Trophoblast cell (in vitro differentiated cells and primary cell): ENCODE measurements at regions not wholly inside any gene's neighbourhood (a gene's known extent, or its start where the extent isn't known, plus 50 kb on each side); places are given as distances from the start of the nearest gene placed in this dataset.

ENCODE experiments used
- DNase-seq, 2 donors: peaks; one replicate each; pipeline ENCODE4 v3.0.0-alpha.2; 2016
- H2AFZ ChIP-seq: 2 replicates; pipeline ENCODE4 v1.6.1; 2013; ENCODE audit warnings: low read length, moderate library complexity, mild to moderate bottlenecking; ENCODE audit not compliant: insufficient read depth, poor library complexity
- H2AK5ac ChIP-seq: 2 replicates; pipeline ENCODE4 v1.6.1; 2013; ENCODE audit warnings: mild to moderate bottlenecking, low read length
- H2BK120ac ChIP-seq: 2 replicates; pipeline ENCODE4 v1.6.1; 2013; ENCODE audit warnings: low read length, mild to moderate bottlenecking, moderate library complexity; ENCODE audit not compliant: insufficient read depth, poor library complexity
- H2BK12ac ChIP-seq: 2 replicates; pipeline ENCODE4 v1.6.1; 2013; ENCODE audit warnings: mild to moderate bottlenecking, low read length, moderate library complexity
- H2BK5ac ChIP-seq: 2 replicates; pipeline ENCODE4 v1.6.1; 2013; ENCODE audit warnings: low read length, low read depth, moderate library complexity, mild to moderate bottlenecking; ENCODE audit not compliant: poor library complexity
- H3K14ac ChIP-seq: 2 replicates; pipeline ENCODE4 v1.6.1; 2013; ENCODE audit warnings: mild to moderate bottlenecking, low read length
- H3K18ac ChIP-seq: 2 replicates; pipeline ENCODE4 v1.6.1; 2013; ENCODE audit warnings: mild to moderate bottlenecking, low read length
- H3K23ac ChIP-seq: 2 replicates; pipeline ENCODE4 v1.6.1; 2013; ENCODE audit warnings: low read length
- H3K27ac ChIP-seq: 2 replicates; pipeline ENCODE4 v1.5.1; 2013; ENCODE audit warnings: low read depth, mild to moderate bottlenecking, inconsistent platforms, low read length, moderate library complexity
- H3K27me3 ChIP-seq: 2 replicates; pipeline ENCODE4 v1.6.1; 2013; ENCODE audit warnings: inconsistent platforms, mild to moderate bottlenecking, low read length, moderate library complexity; ENCODE audit not compliant: insufficient read depth
- H3K36me3 ChIP-seq, 2 experiments: 1 replicate in 1 of 2; 2 replicates in 1 of 2; pipeline ENCODE4 v1.6.1; 2013; ENCODE audit warnings: low read length in 2 of 2, mild to moderate bottlenecking in 2 of 2, moderate library complexity in 1 of 2; ENCODE audit not compliant: insufficient read depth in 2 of 2, control insufficient read depth in 1 of 2
- H3K4ac ChIP-seq: 2 replicates; pipeline ENCODE4 v1.6.1; 2013; ENCODE audit warnings: low read depth, mild to moderate bottlenecking, low read length, moderate library complexity
- H3K4me1 ChIP-seq, 2 experiments: 1 replicate in 1 of 2; 2 replicates in 1 of 2; pipeline ENCODE4 v1.6.1; 2013; ENCODE audit warnings: low read length in 2 of 2, mild to moderate bottlenecking in 2 of 2, moderate library complexity in 1 of 2; ENCODE audit not compliant: insufficient read depth in 2 of 2, control insufficient read depth in 1 of 2
- H3K4me2 ChIP-seq: 2 replicates; pipeline ENCODE4 v1.6.1; 2013; ENCODE audit warnings: inconsistent platforms, mild to moderate bottlenecking, low read length, moderate library complexity
- H3K4me3 ChIP-seq: 2 replicates; pipeline ENCODE4 v1.5.1; 2013; ENCODE audit warnings: mild to moderate bottlenecking, low read depth, low read length, inconsistent platforms
- H3K79me1 ChIP-seq: one replicate; pipeline ENCODE4 v1.6.1; 2013; ENCODE audit warnings: low read length
- H3K79me2 ChIP-seq: 2 replicates; pipeline ENCODE4 v1.6.1; 2013; ENCODE audit warnings: low read length, mild to moderate bottlenecking; ENCODE audit not compliant: control insufficient read depth, insufficient read depth, poor library complexity
- H3K9ac ChIP-seq: 2 replicates; pipeline ENCODE4 v1.6.1; 2013; ENCODE audit warnings: mild to moderate bottlenecking, low read length
- H3K9me3 ChIP-seq: 2 replicates; pipeline ENCODE4 v1.6.1; 2013; ENCODE audit warnings: low read depth, mild to moderate bottlenecking, control low read depth, inconsistent platforms, low read length; ENCODE audit not compliant: insufficient read depth
- H4K12ac ChIP-seq: 2 replicates; pipeline ENCODE4 v1.6.1; 2013; ENCODE audit warnings: low read depth, mild to moderate bottlenecking, low read length, moderate library complexity
- H4K8ac ChIP-seq: 2 replicates; pipeline ENCODE4 v1.6.1; 2013; ENCODE audit warnings: low read depth, mild to moderate bottlenecking, low read length, moderate library complexity
- H4K91ac ChIP-seq: one replicate; pipeline ENCODE4 v1.6.1; 2013; ENCODE audit warnings: low read depth, mild to moderate bottlenecking, low read length, moderate library complexity
- WGBS: extraction: QIAGEN DNeasy Blood & Tissue Kit; methylation state at CpG from one replicate; pipeline ENCODE4 v1.1.7; 2013; ENCODE audit warnings: missing lambda C conversion rate; ENCODE audit not compliant: insufficient read length, insufficient coverage; ENCODE audit errors: extremely low coverage; 5-methylcytosine and 5-hydroxymethylcytosine counted together

- Histone ChIP-seq H3K23ac (no peak overlapping the region), H2BK120ac (no peak overlapping the region), H2BK5ac (no peak overlapping the region), H4K8ac (no peak overlapping the region), H3K9ac (no peak overlapping the region), H3K27me3 (no peaks in the 10 kb centered on the region), H3K4me1 (peaks cover 0 to 2% of the 10 kb centered on the region in 2 experiments), H3K14ac (no peak overlapping the region), H3K79me1 (peaks cover 2% of the 10 kb centered on the region), H4K12ac (no peak overlapping the region), H2AFZ (no peak overlapping the region), H3K27ac (no peak overlapping the region), H3K79me2 (no peaks in the 10 kb centered on the region), H2BK12ac (no peak overlapping the region), H3K9me3 (no peaks in the 10 kb centered on the region), H2AK5ac (no peak overlapping the region), H3K4me2 (no peak overlapping the region), H3K18ac (no peak overlapping the region), H3K4me3 (no peak overlapping the region), H3K36me3 (no peaks in the 10 kb centered on the region), H3K4ac (no peak overlapping the region), H4K91ac (no peak overlapping the region)
- WGBS = no CpG with 5 or more reads among the region's 3 CpGs
- no peak for DNase-seq
Measured at GRCh38 chr7:24478137-24478655, 95.1 kb upstream of the PALS2 start.

GRCh38 chr7:24480501-24480900 lies 92.8 kb upstream of the PALS2 start:
- no peak overlapping the region for H3K14ac ChIP-seq
- H3K18ac ChIP-seq = no peak overlapping the region
- H4K12ac ChIP-seq = no peak overlapping the region
- no peak overlapping the region for H3K9ac ChIP-seq
- no peak for DNase-seq
- no peak overlapping the region for H3K4me3 ChIP-seq
- H3K4me2 ChIP-seq = no peak overlapping the region
- no peak overlapping the region for H2AK5ac ChIP-seq
- H3K79me1 ChIP-seq = peaks cover 2% of the 10 kb centered on the region
- no peak overlapping the region for H3K4ac ChIP-seq
- H3K79me2 ChIP-seq = no peaks in the 10 kb centered on the region
- no peak overlapping the region for H2BK120ac ChIP-seq
- H2BK5ac ChIP-seq = no peak overlapping the region
- no peak overlapping the region for H2AFZ ChIP-seq
- H3K9me3 ChIP-seq = no peaks in the 10 kb centered on the region
- no peaks in the 10 kb centered on the region for H3K27me3 ChIP-seq
- no peaks in the 10 kb centered on the region for H3K36me3 ChIP-seq
- WGBS = no CpG with 5 or more reads among the region's 5 CpGs
- no peak overlapping the region for H3K23ac ChIP-seq
- no peak overlapping the region for H2BK12ac ChIP-seq
- no peak overlapping the region for H3K27ac ChIP-seq
- H4K91ac ChIP-seq = no peak overlapping the region
- H3K4me1 ChIP-seq = peaks cover 0 to 2% of the 10 kb centered on the region in 2 experiments
- no peak overlapping the region for H4K8ac ChIP-seq

GRCh38 chr7:24483804-24484203 lies 89.4 kb upstream of the PALS2 start:
- no peak overlapping the region for H4K8ac ChIP-seq
- DNase-seq = no peak
- no peak overlapping the region for H3K14ac ChIP-seq

DNA sequence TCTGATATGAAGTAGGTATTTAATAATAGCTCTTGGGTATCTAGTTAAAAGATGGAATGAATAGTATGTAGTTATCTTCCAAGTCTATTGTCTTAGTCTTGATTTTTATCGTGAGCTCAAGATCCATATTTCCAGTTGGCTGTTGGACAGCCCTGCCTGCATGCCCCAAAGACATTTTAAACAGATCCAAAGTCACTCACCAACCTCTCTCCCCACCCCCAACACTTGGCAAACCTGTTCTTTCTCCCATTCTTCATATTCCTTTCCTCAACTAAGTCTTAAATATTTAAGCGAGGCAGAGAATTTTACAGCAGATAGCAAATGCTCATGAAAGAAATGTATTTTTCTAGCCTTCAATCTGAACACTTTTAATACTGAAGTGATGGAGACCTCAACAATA lies 80.7 kb upstream of the PALS2 start:
- Histone ChIP-seq H2BK120ac (no peak overlapping the region), H3K4ac (no peak overlapping the region), H3K9me3 (peaks cover 8% of the 10 kb centered on the region), H2AFZ (no peak overlapping the region), H3K18ac (no peak overlapping the region), H3K4me3 (no peak overlapping the region), H3K4me2 (no peak overlapping the region), H3K9ac (no peak overlapping the region), H3K79me1 (no peaks in the 10 kb centered on the region), H3K14ac (no peak overlapping the region), H2BK12ac (no peak overlapping the region), H3K27me3 (no peaks in the 10 kb centered on the region), H3K79me2 (no peaks in the 10 kb centered on the region), H2BK5ac (no peak overlapping the region), H2AK5ac (no peak overlapping the region), H3K27ac (no peak overlapping the region), H3K23ac (no peak overlapping the region), H3K36me3 (no peaks in the 10 kb centered on the region), H4K91ac (no peak overlapping the region), H4K8ac (no peak overlapping the region), H3K4me1 (peaks cover 4 to 13% of the 10 kb centered on the region in 2 experiments), H4K12ac (no peak overlapping the region)
- no CpG with 5 or more reads among the region's 2 CpGs for WGBS
- DNase-seq = peak; percentile 84 to 93

More at GRCh38 chr7:24483804-24484203, 89.4 kb upstream of the PALS2 start:
- Histone ChIP-seq H3K4me3 (no peak overlapping the region), H2AK5ac (no peak overlapping the region), H2BK5ac (no peak overlapping the region), H3K4me2 (no peak overlapping the region), H3K36me3 (no peaks in the 10 kb centered on the region), H3K9ac (no peak overlapping the region), H3K9me3 (no peaks in the 10 kb centered on the region), H3K27me3 (no peaks in the 10 kb centered on the region), H3K4ac (no peak overlapping the region), H3K79me1 (no peaks in the 10 kb centered on the region), H2BK120ac (no peak overlapping the region), H2BK12ac (no peak overlapping the region), H3K27ac (no peak overlapping the region), H4K91ac (no peak overlapping the region), H3K79me2 (no peaks in the 10 kb centered on the region), H3K23ac (no peak overlapping the region), H3K18ac (no peak overlapping the region), H3K4me1 (peaks cover 0 to 2% of the 10 kb centered on the region in 2 experiments), H4K12ac (no peak overlapping the region), H2AFZ (no peak overlapping the region)
- no CpG with 5 or more reads among the region's 2 CpGs for WGBS
